ENCODE measurements at regions not wholly inside any gene's neighbourhood (a gene's known extent, or its start where the extent isn't known, plus 50 kb on each side); places are given as distances from the start of the nearest gene placed in this dataset.

DNA sequence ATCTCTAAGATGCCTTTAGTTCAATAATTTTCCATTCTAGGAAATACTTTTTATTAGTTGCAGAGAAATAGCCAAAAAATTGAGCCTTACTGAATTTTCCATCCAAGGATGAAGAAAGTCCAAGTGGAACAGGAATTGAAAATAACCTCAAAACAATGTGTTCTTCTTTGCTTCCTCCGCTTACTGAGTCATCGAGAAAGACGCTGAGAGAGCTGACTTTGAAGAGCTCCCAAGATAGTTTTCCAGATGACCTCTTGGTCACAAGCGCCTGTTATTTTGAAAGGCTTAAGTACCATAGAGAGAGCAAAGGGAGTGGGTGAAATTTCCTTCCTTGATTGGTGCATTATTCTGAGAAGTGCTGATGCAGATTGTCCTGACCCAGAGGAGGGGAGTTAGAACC lies 253.5 kb upstream of the ATP10B start:
- DNase-seq (no peak), ATAC-seq (ENCODE audit: insufficient read depth, low read depth) (no peak)
- Histone ChIP-seq H3K36me3 (ENCODE audit: insufficient read depth, low read length) (no peaks in the 10 kb centered on the region), H3K4me2 (ENCODE audit: insufficient read depth, low read length) (no peak overlapping the region), H3K79me2 (ENCODE audit: insufficient read depth, low read length) (no peaks in the 10 kb centered on the region), H3K4me1 (ENCODE audit: insufficient read depth, low read length) (no peaks in the 10 kb centered on the region; the same call in 1 of the 2 replicates), H3K9me3 (ENCODE audit: insufficient read depth, low read length, severe bottlenecking) (no peaks in the 10 kb centered on the region), H3K27me3 (ENCODE audit: insufficient read depth, low read length, poor library complexity) (no peaks in the 10 kb centered on the region), H2AFZ (ENCODE audit: low read depth, low read length) (no peak overlapping the region), H3K9ac (ENCODE audit: low read depth, low read length) (no peak overlapping the region), H3K27ac (ENCODE audit: low read length) (no peak overlapping the region), H4K20me1 (ENCODE audit: insufficient read depth, low read length) (no peaks in the 10 kb centered on the region), H3K4me3 (ENCODE audit: low read depth in 1 of 2, low read length in 2 of 2) (no peak overlapping the region)
- no peak for TF ChIP-seq EZH2 (IDR thresholded peaks at IDR 0.05; ENCODE audit: borderline replicate concordance, low read depth, low read length, severe bottlenecking)
- TF ChIP-seq, protein P1, sequence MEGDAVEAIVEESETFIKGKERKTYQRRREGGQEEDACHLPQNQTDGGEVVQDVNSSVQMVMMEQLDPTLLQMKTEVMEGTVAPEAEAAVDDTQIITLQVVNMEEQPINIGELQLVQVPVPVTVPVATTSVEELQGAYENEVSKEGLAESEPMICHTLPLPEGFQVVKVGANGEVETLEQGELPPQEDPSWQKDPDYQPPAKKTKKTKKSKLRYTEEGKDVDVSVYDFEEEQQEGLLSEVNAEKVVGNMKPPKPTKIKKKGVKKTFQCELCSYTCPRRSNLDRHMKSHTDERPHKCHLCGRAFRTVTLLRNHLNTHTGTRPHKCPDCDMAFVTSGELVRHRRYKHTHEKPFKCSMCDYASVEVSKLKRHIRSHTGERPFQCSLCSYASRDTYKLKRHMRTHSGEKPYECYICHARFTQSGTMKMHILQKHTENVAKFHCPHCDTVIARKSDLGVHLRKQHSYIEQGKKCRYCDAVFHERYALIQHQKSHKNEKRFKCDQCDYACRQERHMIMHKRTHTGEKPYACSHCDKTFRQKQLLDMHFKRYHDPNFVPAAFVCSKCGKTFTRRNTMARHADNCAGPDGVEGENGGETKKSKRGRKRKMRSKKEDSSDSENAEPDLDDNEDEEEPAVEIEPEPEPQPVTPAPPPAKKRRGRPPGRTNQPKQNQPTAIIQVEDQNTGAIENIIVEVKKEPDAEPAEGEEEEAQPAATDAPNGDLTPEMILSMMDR (IDR thresholded peaks at IDR 0.05; ENCODE audit: borderline replicate concordance, extremely low read depth, low read length, poor library complexity, severe bottlenecking): no peak

DNA sequence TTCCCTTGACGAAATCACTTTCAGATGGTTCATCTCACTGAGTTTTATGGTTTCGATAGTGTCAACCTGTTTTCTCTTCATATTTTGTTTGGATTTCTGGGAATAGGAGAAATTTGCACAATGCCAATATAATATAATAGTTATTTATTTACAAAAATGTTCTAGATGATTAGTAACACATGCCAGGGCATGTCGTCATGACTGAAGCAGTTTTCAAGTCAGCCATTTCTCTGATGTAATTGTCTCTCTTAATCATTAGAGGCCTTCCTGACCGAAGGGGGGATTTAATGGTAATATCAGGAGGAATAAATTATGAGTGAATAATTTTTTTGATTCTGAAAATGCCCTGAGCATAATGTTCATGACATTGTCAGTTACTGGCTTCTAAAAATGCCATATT lies 246.5 kb upstream of the ATP10B start:
- TF ChIP-seq, protein P1 (IDR thresholded peaks at IDR 0.05; ENCODE audit: borderline replicate concordance, extremely low read depth, low read length, poor library complexity, severe bottlenecking): no peak
- TF ChIP-seq EZH2 (IDR thresholded peaks at IDR 0.05; ENCODE audit: borderline replicate concordance, low read depth, low read length, severe bottlenecking): no peak
- no peaks in the 10 kb centered on the region for H3K79me2 ChIP-seq (ENCODE audit: insufficient read depth, low read length)
- H3K27me3 ChIP-seq (ENCODE audit: insufficient read depth, low read length, poor library complexity): no peaks in the 10 kb centered on the region
- ATAC-seq (ENCODE audit: insufficient read depth, low read depth) (no peak), DNase-seq (no peak)
- no peaks in the 10 kb centered on the region for H4K20me1 ChIP-seq (ENCODE audit: insufficient read depth, low read length)
- H3K9ac ChIP-seq (ENCODE audit: low read depth, low read length): no peak overlapping the region
- H3K27ac ChIP-seq (ENCODE audit: low read length): no peak overlapping the region
- H3K4me1 ChIP-seq (ENCODE audit: insufficient read depth, low read length): no peaks in the 10 kb centered on the region
- H3K36me3 ChIP-seq (ENCODE audit: insufficient read depth, low read length): no peaks in the 10 kb centered on the region
- no peak overlapping the region for H3K4me2 ChIP-seq (ENCODE audit: insufficient read depth, low read length)
- peaks cover 6% of the 10 kb centered on the region for H3K9me3 ChIP-seq (ENCODE audit: insufficient read depth, low read length, severe bottlenecking)
- no peak overlapping the region for H2AFZ ChIP-seq (ENCODE audit: low read depth, low read length)
- no peak overlapping the region for H3K4me3 ChIP-seq (ENCODE audit: low read depth in 1 of 2, low read length in 2 of 2)

DNA sequence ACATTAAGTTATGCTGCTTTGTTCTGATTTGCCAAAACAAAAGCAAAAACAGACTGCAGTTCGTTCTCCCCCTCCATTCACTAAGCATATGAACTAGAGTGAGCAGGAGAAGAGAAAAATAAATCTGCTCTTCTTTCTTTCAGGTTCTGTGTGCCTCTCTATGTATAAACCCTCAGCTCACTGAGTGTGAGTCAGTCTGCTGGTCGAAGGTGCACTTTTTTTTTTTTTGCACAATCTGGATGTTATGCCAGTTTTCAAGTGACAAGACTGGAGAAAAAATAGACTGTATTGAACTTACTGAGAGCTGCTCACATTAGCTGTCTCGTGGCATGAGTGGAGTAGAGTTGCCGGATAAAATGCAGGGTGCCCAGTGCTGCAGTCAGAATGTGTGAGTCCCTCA lies 244.6 kb upstream of the ATP10B start:
- no peaks in the 10 kb centered on the region for H4K20me1 ChIP-seq (ENCODE audit: insufficient read depth, low read length)
- no peaks in the 10 kb centered on the region for H3K79me2 ChIP-seq (ENCODE audit: insufficient read depth, low read length)
- DNase-seq (no peak), ATAC-seq (ENCODE audit: insufficient read depth, low read depth) (no peak)
- no peaks in the 10 kb centered on the region for H3K36me3 ChIP-seq (ENCODE audit: insufficient read depth, low read length)
- no peak overlapping the region for H3K4me2 ChIP-seq (ENCODE audit: insufficient read depth, low read length)
- no peaks in the 10 kb centered on the region for H3K27me3 ChIP-seq (ENCODE audit: insufficient read depth, low read length, poor library complexity)
- no peak overlapping the region for H3K4me3 ChIP-seq (ENCODE audit: low read depth in 1 of 2, low read length in 2 of 2)
- no peak overlapping the region for H3K9ac ChIP-seq (ENCODE audit: low read depth, low read length)
- H3K27ac ChIP-seq (ENCODE audit: low read length): no peak overlapping the region
- no peak overlapping the region for H2AFZ ChIP-seq (ENCODE audit: low read depth, low read length)
- H3K4me1 ChIP-seq (ENCODE audit: insufficient read depth, low read length): no peaks in the 10 kb centered on the region
- TF ChIP-seq EZH2 (IDR thresholded peaks at IDR 0.05; ENCODE audit: borderline replicate concordance, low read depth, low read length, severe bottlenecking): no peak
- TF ChIP-seq, protein P1 (IDR thresholded peaks at IDR 0.05; ENCODE audit: borderline replicate concordance, extremely low read depth, low read length, poor library complexity, severe bottlenecking): no peak
- H3K9me3 ChIP-seq (ENCODE audit: insufficient read depth, low read length, severe bottlenecking): peaks cover 11% of the 10 kb centered on the region

DNA sequence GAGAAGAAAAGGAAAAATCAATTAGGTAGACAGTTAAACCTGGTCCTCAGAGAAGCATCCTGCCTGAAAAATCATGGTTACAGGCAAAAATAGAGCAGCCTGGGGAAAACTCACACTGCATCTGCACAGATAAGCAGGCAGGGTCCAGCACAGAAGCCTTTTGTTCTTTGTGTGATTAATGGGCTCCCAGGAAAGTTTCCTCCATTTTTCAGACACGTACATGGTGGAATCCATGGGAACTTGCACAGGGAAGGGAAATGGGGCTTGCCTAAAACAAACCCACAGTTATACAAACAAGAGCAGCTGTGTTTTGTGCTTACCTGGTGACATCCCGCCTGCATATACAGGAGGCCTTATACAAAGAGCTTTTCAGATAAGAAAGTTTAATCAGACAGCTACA lies 243.9 kb upstream of the ATP10B start:
- Histone ChIP-seq H2AFZ (ENCODE audit: low read depth, low read length) (no peak overlapping the region), H3K4me1 (ENCODE audit: insufficient read depth, low read length) (no peaks in the 10 kb centered on the region), H3K27ac (ENCODE audit: low read length) (no peak overlapping the region), H3K27me3 (ENCODE audit: insufficient read depth, low read length, poor library complexity) (no peaks in the 10 kb centered on the region), H3K4me2 (ENCODE audit: insufficient read depth, low read length) (no peak overlapping the region), H3K4me3 (ENCODE audit: low read depth in 1 of 2, low read length in 2 of 2) (no peak overlapping the region), H3K9me3 (ENCODE audit: insufficient read depth, low read length, severe bottlenecking) (peaks cover 11% of the 10 kb centered on the region), H3K79me2 (ENCODE audit: insufficient read depth, low read length) (no peaks in the 10 kb centered on the region), H3K36me3 (ENCODE audit: insufficient read depth, low read length) (no peaks in the 10 kb centered on the region), H3K9ac (ENCODE audit: low read depth, low read length) (no peak overlapping the region), H4K20me1 (ENCODE audit: insufficient read depth, low read length) (no peaks in the 10 kb centered on the region)
- TF ChIP-seq, protein P1 (IDR thresholded peaks at IDR 0.05; ENCODE audit: borderline replicate concordance, extremely low read depth, low read length, poor library complexity, severe bottlenecking): no peak
- TF ChIP-seq EZH2 (IDR thresholded peaks at IDR 0.05; ENCODE audit: borderline replicate concordance, low read depth, low read length, severe bottlenecking): no peak
- ATAC-seq (ENCODE audit: insufficient read depth, low read depth) (no peak), DNase-seq (no peak)

Data from DND-41 (cell line).